Stomach (tissue), 8 donors: ENCODE measurements at regions not wholly inside any gene's neighbourhood (a gene's known extent, or its start where the extent isn't known, plus 50 kb on each side); places are given as distances from the start of the nearest gene placed in this dataset.

ENCODE experiments used
- DNase-seq, 2 donors: peaks; one replicate each; pipeline versions ENCODE4 v3.0.0 to v3.0.0-alpha.2; 2013 to 2019
- H3K27ac ChIP-seq, 5 donors: fragments of 200-600 bp in 4 of 5; sonication (generic) in 4 of 5; one replicate each; pipeline ENCODE4 v1.5.1; 2013 to 2019; ENCODE audit warnings: mild to moderate bottlenecking in 1 of 5, moderate library complexity in 1 of 5
- H3K27me3 ChIP-seq, 3 donors: fragments of 200-600 bp; sonication (generic); one replicate each; pipeline ENCODE4 v1.5.1; 2017 to 2019; ENCODE audit warnings: mixed run types in 1 of 3
- H3K36me3 ChIP-seq, 4 donors: fragments of 200-600 bp; sonication (generic); 1 replicate in 3 of 4; 2 replicates in 1 of 4; pipeline ENCODE4 v1.5.1; 2016 to 2019
- H3K4me1 ChIP-seq, 4 donors: fragments of 200-600 bp; sonication (generic); one replicate each; pipeline ENCODE4 v1.5.1; 2016 to 2019
- H3K4me3 ChIP-seq, 4 donors: fragments of 200-600 bp; sonication (generic) in 3 of 4; one replicate each; pipeline ENCODE4 v1.5.1; 2016 to 2019; ENCODE audit warnings: mild to moderate bottlenecking in 1 of 4
- H3K9me3 ChIP-seq, 4 donors: fragments of 200-600 bp; sonication (generic); one replicate each; pipeline ENCODE4 v1.5.1; 2016 to 2019
- EP300 ChIP-seq: sonication (generic); formaldehyde crosslinking; IDR thresholded peaks from one replicate; pipeline ENCODE4 v1.6.1; 2017; ENCODE audit warnings: antibody characterized with exemption
- POLR2A ChIP-seq, 4 donors: fragments of 450-650 bp; IDR thresholded peaks; one replicate each; pipeline ENCODE4 v1.6.1; 2016; ENCODE audit warnings: antibody characterized with exemption in 4 of 4, control low read depth in 2 of 4, mild to moderate bottlenecking in 1 of 4, moderate library complexity in 1 of 4
- POLR2AphosphoS5 ChIP-seq, 3 donors: sonication (generic); formaldehyde crosslinking; IDR thresholded peaks; one replicate each; pipeline ENCODE4 v1.6.1; 2016; ENCODE audit warnings: antibody characterized with exemption in 3 of 3
- WGBS, 5 donors: extraction: QIAGEN DNeasy Blood & Tissue Kit in 3 of 5; methylation state at CpG; one replicate each; pipeline versions ENCODE4 v1.1.5 to v1.1.7; 2013 to 2018; 5-methylcytosine and 5-hydroxymethylcytosine counted together
- intact Hi-C: fragments of 100-400 bp; cut with DNase I; formaldehyde crosslinking; loops from one replicate; pipeline ENCODE4 v1.15.1; 2023; ENCODE audit warnings: low total_unique reads
- TF ChIP-seq, protein P1 (sequence below), 7 experiments: fragments of 450-650 bp in 4 of 7; fragments of 200-600 bp in 3 of 7; sonication (generic) in 3 of 7; IDR thresholded peaks; one replicate each; pipeline ENCODE4 v1.5.1; 2016 to 2019; ENCODE audit warnings: antibody characterized with exemption in 7 of 7, control low read depth in 2 of 7, mild to moderate bottlenecking in 1 of 7
- donor health status: healthy with polysubstance abuse.
- donor health status: Bipolar disorder and iron deficiency.
- donor health status: healthy.

DNA sequence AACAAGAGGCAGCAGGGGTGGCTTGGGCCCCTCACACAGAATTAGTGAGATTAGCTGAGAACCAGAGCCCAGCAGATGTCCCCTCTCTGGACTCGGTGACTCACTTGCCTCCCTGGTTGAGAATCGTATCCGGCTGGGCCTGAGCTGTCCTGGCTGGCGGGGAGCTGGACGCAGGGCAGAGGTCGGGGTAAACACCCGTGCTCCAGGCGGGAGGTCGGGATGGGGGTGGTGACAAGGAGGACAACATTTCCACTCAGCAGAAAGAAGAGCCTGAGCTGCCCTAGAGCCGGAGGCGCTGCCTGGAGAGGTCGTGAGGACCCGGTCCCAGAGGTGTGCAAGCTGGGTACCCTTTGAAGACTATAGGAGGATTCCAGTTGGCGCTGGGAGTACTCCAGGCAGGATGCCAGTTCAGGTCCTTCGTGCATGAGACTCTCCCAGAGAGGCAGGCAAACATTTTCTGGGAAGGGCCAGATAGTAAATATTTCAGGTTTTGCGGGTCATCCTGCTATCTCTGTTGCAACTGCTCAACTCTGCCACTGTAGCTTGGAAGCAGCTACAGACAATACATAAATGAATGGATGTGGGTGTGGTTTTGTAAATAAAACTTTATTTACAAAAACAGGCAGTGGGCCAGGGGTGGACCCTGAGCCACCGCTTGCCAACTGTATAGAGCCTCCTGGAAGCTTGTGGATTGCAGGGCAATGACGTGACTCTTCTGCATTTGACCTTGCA lies 116.8 kb upstream of the WNT4 start:
- no peaks in the 10 kb centered on the region for H3K9me3 ChIP-seq
- H3K4me1 ChIP-seq, result peaks cover 26 to 83% (median 77%) of the 10 kb centered on the region in 4 donors
- H3K4me3 ChIP-seq, result no peak overlapping the region
- WGBS, 5 donors, result 17 to 49% (median 33%) methylated on average over 17 to 18 of the region's 18 CpGs
- H3K27me3 ChIP-seq, result peaks cover 0 to 12% (median 0%) of the 10 kb centered on the region in 3 donors
- TF ChIP-seq EP300, result no peak
- no peak for TF ChIP-seq POLR2A (IDR thresholded peaks at IDR 0.05)
- peak in 2 of 3 donors; percentile 21 to 31 for TF ChIP-seq POLR2AphosphoS5 (IDR thresholded peaks at IDR 0.05)
- TF ChIP-seq, protein P1, sequence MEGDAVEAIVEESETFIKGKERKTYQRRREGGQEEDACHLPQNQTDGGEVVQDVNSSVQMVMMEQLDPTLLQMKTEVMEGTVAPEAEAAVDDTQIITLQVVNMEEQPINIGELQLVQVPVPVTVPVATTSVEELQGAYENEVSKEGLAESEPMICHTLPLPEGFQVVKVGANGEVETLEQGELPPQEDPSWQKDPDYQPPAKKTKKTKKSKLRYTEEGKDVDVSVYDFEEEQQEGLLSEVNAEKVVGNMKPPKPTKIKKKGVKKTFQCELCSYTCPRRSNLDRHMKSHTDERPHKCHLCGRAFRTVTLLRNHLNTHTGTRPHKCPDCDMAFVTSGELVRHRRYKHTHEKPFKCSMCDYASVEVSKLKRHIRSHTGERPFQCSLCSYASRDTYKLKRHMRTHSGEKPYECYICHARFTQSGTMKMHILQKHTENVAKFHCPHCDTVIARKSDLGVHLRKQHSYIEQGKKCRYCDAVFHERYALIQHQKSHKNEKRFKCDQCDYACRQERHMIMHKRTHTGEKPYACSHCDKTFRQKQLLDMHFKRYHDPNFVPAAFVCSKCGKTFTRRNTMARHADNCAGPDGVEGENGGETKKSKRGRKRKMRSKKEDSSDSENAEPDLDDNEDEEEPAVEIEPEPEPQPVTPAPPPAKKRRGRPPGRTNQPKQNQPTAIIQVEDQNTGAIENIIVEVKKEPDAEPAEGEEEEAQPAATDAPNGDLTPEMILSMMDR (IDR thresholded peaks at IDR 0.05), result no peak
- H3K36me3 ChIP-seq, result no peaks in the 10 kb centered on the region
- DNase-seq, result peak; percentile 62 to 67
- peak overlapping the region; percentile 74 to 91 (median 82) for H3K27ac ChIP-seq
- intact Hi-C loops, result no loop called here

DNA sequence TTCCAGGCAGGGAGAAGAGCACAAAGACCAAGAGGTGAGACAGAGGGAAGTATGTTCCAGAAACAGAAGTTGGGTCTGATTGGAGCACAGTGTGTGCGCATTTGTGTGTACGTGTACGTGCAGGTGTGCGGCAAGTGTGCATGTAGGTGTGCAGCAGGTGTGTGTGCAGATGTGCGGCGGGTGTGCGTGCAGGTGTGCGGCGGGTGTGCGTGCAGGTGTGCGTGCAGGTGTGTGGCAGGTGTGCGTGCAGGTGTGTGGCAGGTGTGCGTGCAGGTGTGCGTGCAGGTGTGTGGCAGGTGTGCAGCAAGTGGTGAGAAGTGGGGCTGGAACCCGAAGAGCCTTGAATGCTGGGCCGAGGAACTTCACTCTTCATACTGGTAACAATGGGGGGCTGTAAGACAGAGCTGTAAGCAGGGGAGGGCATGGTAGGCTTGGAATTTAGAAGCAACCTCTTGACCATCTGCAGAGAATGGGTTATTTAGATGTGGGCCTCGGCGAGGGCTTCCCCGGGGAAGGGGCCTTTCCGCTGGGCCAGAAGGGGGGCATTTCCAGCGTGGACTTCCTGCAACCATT lies 118.0 kb upstream of the WNT4 start:
- no peak overlapping the region for H3K27ac ChIP-seq
- H3K4me1 ChIP-seq, result peaks cover 26 to 72% (median 67%) of the 10 kb centered on the region in 4 donors
- TF ChIP-seq, protein P1 (IDR thresholded peaks at IDR 0.05), result no peak
- TF ChIP-seq EP300 (no peak), POLR2AphosphoS5 (IDR thresholded peaks at IDR 0.05) (no peak), POLR2A (IDR thresholded peaks at IDR 0.05) (no peak)
- no peaks in the 10 kb centered on the region for H3K9me3 ChIP-seq
- H3K4me3 ChIP-seq, result no peak overlapping the region
- no peaks in the 10 kb centered on the region for H3K36me3 ChIP-seq
- DNase-seq, result no peak
- 80 to 93% (median 92%) methylated on average over 15 to 21 of the region's 21 CpGs for WGBS, 5 donors
- intact Hi-C loops, result no loop called here
- peaks cover 0 to 16% (median 0%) of the 10 kb centered on the region in 3 donors for H3K27me3 ChIP-seq

DNA sequence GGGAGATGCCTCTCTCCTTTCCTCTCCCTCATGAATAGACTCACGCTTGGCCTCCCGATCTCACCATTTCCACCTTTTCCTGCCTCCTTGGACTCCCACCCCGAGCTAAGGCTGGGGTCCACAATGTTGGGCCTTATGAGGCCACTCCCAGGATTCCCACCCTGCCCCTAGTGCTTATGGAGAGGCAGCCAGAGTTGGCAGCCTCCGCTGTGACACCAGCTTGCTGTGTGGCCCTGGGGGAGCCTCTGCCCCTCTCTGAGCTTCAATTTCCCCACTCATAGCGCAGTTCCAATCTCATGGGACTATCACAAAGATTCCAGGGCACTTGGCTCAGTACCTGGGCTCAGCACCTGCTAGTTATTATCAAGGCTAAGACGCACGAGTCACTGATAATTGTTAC lies 118.7 kb upstream of the WNT4 start:
- TF ChIP-seq EP300, result no peak
- TF ChIP-seq, protein P1 (IDR thresholded peaks at IDR 0.05), result no peak
- TF ChIP-seq POLR2AphosphoS5 (IDR thresholded peaks at IDR 0.05), result no peak
- no peak for TF ChIP-seq POLR2A (IDR thresholded peaks at IDR 0.05)
- DNase-seq, result no peak
- H3K4me1 ChIP-seq, result peaks cover 22 to 66% (median 61%) of the 10 kb centered on the region in 4 donors
- H3K4me3 ChIP-seq, result no peak overlapping the region
- intact Hi-C loops, result no loop called here
- H3K27ac ChIP-seq, result no peak overlapping the region
- H3K27me3 ChIP-seq, result peaks cover 0 to 21% (median 0%) of the 10 kb centered on the region in 3 donors
- WGBS, 5 donors, result 56 to 78% (median 70%) methylated on average over 7 of the region's 7 CpGs
- H3K9me3 ChIP-seq, result no peaks in the 10 kb centered on the region
- H3K36me3 ChIP-seq, result no peaks in the 10 kb centered on the region

DNA sequence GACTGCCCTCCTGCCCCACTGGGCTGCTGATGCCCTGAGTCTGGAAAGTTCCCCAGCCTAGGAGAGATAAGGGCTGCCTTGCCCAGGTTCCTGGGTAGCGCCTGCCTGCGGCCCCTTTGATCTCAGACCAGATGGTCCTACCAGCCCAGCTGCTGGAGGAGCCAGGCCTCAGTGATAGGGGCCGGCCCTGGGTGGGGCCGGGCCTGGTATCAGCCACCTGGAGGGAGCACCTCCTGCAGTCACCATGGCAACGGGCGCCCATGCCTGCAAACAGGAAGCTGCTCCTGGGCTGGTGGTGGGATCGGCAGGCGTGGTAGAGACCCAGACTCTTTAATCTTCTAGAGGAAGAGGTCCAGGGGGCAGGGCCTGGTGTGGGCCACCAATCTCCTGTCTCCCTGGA lies 119.7 kb upstream of the WNT4 start:
- peaks cover 0 to 21% (median 0%) of the 10 kb centered on the region in 3 donors for H3K27me3 ChIP-seq
- peak; percentile 82 to 90 for DNase-seq
- H3K27ac ChIP-seq, result no peak overlapping the region
- no peak overlapping the region for H3K4me3 ChIP-seq
- peaks cover 13 to 56% (median 53%) of the 10 kb centered on the region in 4 donors for H3K4me1 ChIP-seq
- WGBS, 5 donors, result 14 to 48% (median 24%) methylated on average over 4 to 8 of the region's 8 CpGs
- no peaks in the 10 kb centered on the region for H3K9me3 ChIP-seq
- intact Hi-C loops, result no loop called here
- TF ChIP-seq POLR2AphosphoS5 (IDR thresholded peaks at IDR 0.05), result peak in 1 of 3 donors; percentile 52
- no peak for TF ChIP-seq POLR2A (IDR thresholded peaks at IDR 0.05)
- no peaks in the 10 kb centered on the region for H3K36me3 ChIP-seq
